PFSK-1 (cell line): ENCODE measurements at regions not wholly inside any gene's neighbourhood (a gene's known extent, or its start where the extent isn't known, plus 50 kb on each side); places are given as distances from the start of the nearest gene placed in this dataset.

Source experiments
- POLR2AphosphoS5 ChIP-seq: IDR thresholded peaks from 2 replicates; pipeline ENCODE4 v1.6.1; 2012; ENCODE audit warnings: low read depth, mild to moderate bottlenecking, control low read depth, low read length, moderate library complexity
- SIN3A ChIP-seq: IDR thresholded peaks from 2 replicates; pipeline ENCODE4 v1.6.1; 2012; ENCODE audit warnings: mild to moderate bottlenecking, low read length, moderate library complexity, borderline replicate concordance; ENCODE audit not compliant: insufficient read depth
- TF ChIP-seq, protein P1 (sequence below), 2 experiments: IDR thresholded peaks; 2 replicates each; pipeline versions ENCODE4 v1.6.1 to v1.8.0; 2011 to 2012; ENCODE audit warnings: low read depth in 2 of 2, low read length in 2 of 2, control low read depth in 1 of 2, inconsistent platforms in 1 of 2, mild to moderate bottlenecking in 1 of 2, moderate library complexity in 1 of 2; ENCODE audit not compliant: insufficient read depth in 1 of 2

DNA sequence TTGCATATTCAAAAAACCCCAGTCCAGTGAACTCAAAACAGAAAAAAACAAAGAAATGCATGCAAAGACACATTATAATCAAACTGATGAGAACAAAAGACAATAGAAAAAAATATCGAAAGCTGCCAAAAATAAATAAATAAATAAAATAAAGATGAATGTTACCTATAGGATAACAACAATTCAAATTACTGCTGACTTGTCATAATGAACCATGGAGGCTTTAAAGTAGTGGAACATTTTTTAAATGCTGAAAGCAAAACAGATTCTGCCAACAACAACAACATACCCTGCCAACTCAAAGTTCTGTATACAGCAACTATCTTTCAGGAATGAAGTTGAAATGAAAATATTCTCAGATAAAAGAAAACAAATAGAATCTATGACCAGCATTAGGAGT is 116.6 kb downstream of the CBLN1 start:
- no peak for TF ChIP-seq POLR2AphosphoS5
- no peak for TF ChIP-seq SIN3A
- TF ChIP-seq, protein P1, sequence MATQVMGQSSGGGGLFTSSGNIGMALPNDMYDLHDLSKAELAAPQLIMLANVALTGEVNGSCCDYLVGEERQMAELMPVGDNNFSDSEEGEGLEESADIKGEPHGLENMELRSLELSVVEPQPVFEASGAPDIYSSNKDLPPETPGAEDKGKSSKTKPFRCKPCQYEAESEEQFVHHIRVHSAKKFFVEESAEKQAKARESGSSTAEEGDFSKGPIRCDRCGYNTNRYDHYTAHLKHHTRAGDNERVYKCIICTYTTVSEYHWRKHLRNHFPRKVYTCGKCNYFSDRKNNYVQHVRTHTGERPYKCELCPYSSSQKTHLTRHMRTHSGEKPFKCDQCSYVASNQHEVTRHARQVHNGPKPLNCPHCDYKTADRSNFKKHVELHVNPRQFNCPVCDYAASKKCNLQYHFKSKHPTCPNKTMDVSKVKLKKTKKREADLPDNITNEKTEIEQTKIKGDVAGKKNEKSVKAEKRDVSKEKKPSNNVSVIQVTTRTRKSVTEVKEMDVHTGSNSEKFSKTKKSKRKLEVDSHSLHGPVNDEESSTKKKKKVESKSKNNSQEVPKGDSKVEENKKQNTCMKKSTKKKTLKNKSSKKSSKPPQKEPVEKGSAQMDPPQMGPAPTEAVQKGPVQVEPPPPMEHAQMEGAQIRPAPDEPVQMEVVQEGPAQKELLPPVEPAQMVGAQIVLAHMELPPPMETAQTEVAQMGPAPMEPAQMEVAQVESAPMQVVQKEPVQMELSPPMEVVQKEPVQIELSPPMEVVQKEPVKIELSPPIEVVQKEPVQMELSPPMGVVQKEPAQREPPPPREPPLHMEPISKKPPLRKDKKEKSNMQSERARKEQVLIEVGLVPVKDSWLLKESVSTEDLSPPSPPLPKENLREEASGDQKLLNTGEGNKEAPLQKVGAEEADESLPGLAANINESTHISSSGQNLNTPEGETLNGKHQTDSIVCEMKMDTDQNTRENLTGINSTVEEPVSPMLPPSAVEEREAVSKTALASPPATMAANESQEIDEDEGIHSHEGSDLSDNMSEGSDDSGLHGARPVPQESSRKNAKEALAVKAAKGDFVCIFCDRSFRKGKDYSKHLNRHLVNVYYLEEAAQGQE (IDR thresholded peaks at IDR 0.05; ENCODE audit: insufficient read depth in 1 of 2, low read depth in 2 of 2, low read length in 2 of 2), result no peak
